ENCODE measurements at regions not wholly inside any gene's neighbourhood (a gene's known extent, or its start where the extent isn't known, plus 50 kb on each side); places are given as distances from the start of the nearest gene placed in this dataset.

GRCh38 chr16:79401782-79402181 is 198.8 kb downstream of the MAF start:
- Histone ChIP-seq H3K9me3 (ENCODE audit: low read length) (no peaks in the 10 kb centered on the region), H3K4me3 (ENCODE audit: low read length) (no peak overlapping the region), H3K27ac (ENCODE audit: low read depth, low read length) (no peak overlapping the region), H3K27me3 (ENCODE audit: insufficient read depth, low read length, poor library complexity, severe bottlenecking) (no peaks in the 10 kb centered on the region), H3K36me3 (ENCODE audit: insufficient read depth, low read length) (no peaks in the 10 kb centered on the region), H3K4me1 (ENCODE audit: insufficient read depth, low read length) (no peaks in the 10 kb centered on the region)
- no peaks in the 10 kb centered on the region for H3K4me1 Mint-ChIP-seq
- ChIA-PET POLR2A (no interaction called here), CTCF (no interaction called here)
- H3K27me3 Mint-ChIP-seq: peaks cover 0 to 2% of the 10 kb centered on the region in 2 donors
- H3K9me3 Mint-ChIP-seq: no peaks in the 10 kb centered on the region
- peaks cover 0 to 5% (median 0%) of the 10 kb centered on the region in 3 donors for H3K36me3 Mint-ChIP-seq
- no peak for DNase-seq
- H3K4me3 Mint-ChIP-seq: no peak overlapping the region
- no peak overlapping the region for H3K27ac Mint-ChIP-seq

GRCh38 chr16:79401157-79401556 is 199.4 kb downstream of the MAF start:
- Mint-ChIP-seq H3K4me1 (no peaks in the 10 kb centered on the region), H3K4me3 (no peak overlapping the region), H3K36me3 (peaks cover 0 to 5% (median 0%) of the 10 kb centered on the region in 3 donors), H3K27ac (no peak overlapping the region), H3K27me3 (peaks cover 0 to 2% of the 10 kb centered on the region in 2 donors), H3K9me3 (no peaks in the 10 kb centered on the region)
- no peak overlapping the region for H3K27ac ChIP-seq (ENCODE audit: low read depth, low read length)
- H3K27me3 ChIP-seq (ENCODE audit: insufficient read depth, low read length, poor library complexity, severe bottlenecking): no peaks in the 10 kb centered on the region
- ChIA-PET POLR2A (no interaction called here), CTCF (no interaction called here)
- H3K4me3 ChIP-seq (ENCODE audit: low read length): no peak overlapping the region
- H3K36me3 ChIP-seq (ENCODE audit: insufficient read depth, low read length): no peaks in the 10 kb centered on the region
- no peaks in the 10 kb centered on the region for H3K4me1 ChIP-seq (ENCODE audit: insufficient read depth, low read length)
- H3K9me3 ChIP-seq (ENCODE audit: low read length): no peaks in the 10 kb centered on the region
- no peak for DNase-seq

GRCh38 chr16:79400462-79401149 is 199.9 kb downstream of the MAF start:
- peaks cover 0 to 1% (median 0%) of the 10 kb centered on the region in 3 donors for H3K36me3 Mint-ChIP-seq
- ChIA-PET POLR2A (no interaction called here), CTCF (no interaction called here)
- Histone ChIP-seq H3K27ac (ENCODE audit: low read depth, low read length) (no peak overlapping the region), H3K4me1 (ENCODE audit: insufficient read depth, low read length) (no peaks in the 10 kb centered on the region), H3K9me3 (ENCODE audit: low read length) (no peaks in the 10 kb centered on the region), H3K4me3 (ENCODE audit: low read length) (no peak overlapping the region), H3K27me3 (ENCODE audit: insufficient read depth, low read length, poor library complexity, severe bottlenecking) (no peaks in the 10 kb centered on the region), H3K36me3 (ENCODE audit: insufficient read depth, low read length) (no peaks in the 10 kb centered on the region)
- peaks cover 0 to 1% (median 0%) of the 10 kb centered on the region in 3 donors for H3K4me1 Mint-ChIP-seq
- no peaks in the 10 kb centered on the region for H3K27me3 Mint-ChIP-seq
- no peak overlapping the region for H3K27ac Mint-ChIP-seq
- DNase-seq: no peak
- no peak overlapping the region for H3K4me3 Mint-ChIP-seq
- H3K9me3 Mint-ChIP-seq: no peaks in the 10 kb centered on the region

- Histone ChIP-seq H3K36me3 (ENCODE audit: insufficient read depth, low read length) (no peaks in the 10 kb centered on the region), H3K4me1 (ENCODE audit: insufficient read depth, low read length) (no peaks in the 10 kb centered on the region), H3K9me3 (ENCODE audit: low read length) (no peaks in the 10 kb centered on the region), H3K27me3 (ENCODE audit: insufficient read depth, low read length, poor library complexity, severe bottlenecking) (no peaks in the 10 kb centered on the region), H3K4me3 (ENCODE audit: low read length) (no peak overlapping the region), H3K27ac (ENCODE audit: low read depth, low read length) (no peak overlapping the region)
- no peak for DNase-seq
- H3K9me3 Mint-ChIP-seq: no peaks in the 10 kb centered on the region
- no peak overlapping the region for H3K4me3 Mint-ChIP-seq
- ChIA-PET POLR2A (no interaction called here), CTCF (interaction anchor here (0.6 kb wide), 1 partner anchor 13 kb away, joined by 3 read pairs; no protein-coding TSS in a partner anchor)
- no peaks in the 10 kb centered on the region for H3K36me3 Mint-ChIP-seq
- H3K4me1 Mint-ChIP-seq: peaks cover 14 to 21% (median 14%) of the 10 kb centered on the region in 3 donors
- H3K27me3 Mint-ChIP-seq: no peaks in the 10 kb centered on the region
- peak overlapping the region in 4 of 8 donors; percentile 9 to 77 (median 43) for H3K27ac Mint-ChIP-seq
Measured at GRCh38 chr16:79395591-79395990, 204.9 kb downstream of the MAF start.

- POLR2A ChIA-PET: no interaction called here
- no peaks in the 10 kb centered on the region for H3K36me3 Mint-ChIP-seq
Measured at GRCh38 chr16:79394206-79394605, 206.3 kb downstream of the MAF start.

GRCh38 chr16:79393564-79393963 is 207.0 kb downstream of the MAF start:
- Mint-ChIP-seq H3K27me3 (no peaks in the 10 kb centered on the region), H3K4me1 (peaks cover 17 to 25% (median 18%) of the 10 kb centered on the region in 3 donors), H3K9me3 (no peaks in the 10 kb centered on the region), H3K4me3 (no peak overlapping the region), H3K27ac (peak overlapping the region in 4 of 8 donors; percentile 4 to 69 (median 54)), H3K36me3 (no peaks in the 10 kb centered on the region)
- H3K4me3 ChIP-seq (ENCODE audit: low read length): no peak overlapping the region
- DNase-seq: no peak
- POLR2A ChIA-PET: no interaction called here
- CTCF ChIA-PET: interaction anchor here (1.4 to 1.7 kb wide), 2 partner anchors 21 to 23 kb away, joined by 3 to 7 read pairs; no protein-coding TSS in a partner anchor
- H3K4me1 ChIP-seq (ENCODE audit: insufficient read depth, low read length): no peaks in the 10 kb centered on the region
- H3K36me3 ChIP-seq (ENCODE audit: insufficient read depth, low read length): no peaks in the 10 kb centered on the region
- no peaks in the 10 kb centered on the region for H3K27me3 ChIP-seq (ENCODE audit: insufficient read depth, low read length, poor library complexity, severe bottlenecking)
- no peak overlapping the region for H3K27ac ChIP-seq (ENCODE audit: low read depth, low read length)
- no peaks in the 10 kb centered on the region for H3K9me3 ChIP-seq (ENCODE audit: low read length)

More at GRCh38 chr16:79394206-79394605, 206.3 kb downstream of the MAF start:
- peak overlapping the region in 3 of 8 donors; percentile 15 to 69 (median 56) for H3K27ac Mint-ChIP-seq
- CTCF ChIA-PET: interaction anchor here (1.7 kb wide), 1 partner anchor 23 kb away, joined by 7 read pairs; no protein-coding TSS in a partner anchor
- H3K4me3 Mint-ChIP-seq: no peak overlapping the region
- Histone ChIP-seq H3K4me1 (ENCODE audit: insufficient read depth, low read length) (no peaks in the 10 kb centered on the region), H3K4me3 (ENCODE audit: low read length) (no peak overlapping the region), H3K27me3 (ENCODE audit: insufficient read depth, low read length, poor library complexity, severe bottlenecking) (no peaks in the 10 kb centered on the region), H3K36me3 (ENCODE audit: insufficient read depth, low read length) (no peaks in the 10 kb centered on the region), H3K9me3 (ENCODE audit: low read length) (no peaks in the 10 kb centered on the region), H3K27ac (ENCODE audit: low read depth, low read length) (no peak overlapping the region)
- no peaks in the 10 kb centered on the region for H3K27me3 Mint-ChIP-seq
- H3K4me1 Mint-ChIP-seq: peaks cover 17 to 25% (median 18%) of the 10 kb centered on the region in 3 donors
- H3K9me3 Mint-ChIP-seq: no peaks in the 10 kb centered on the region
- DNase-seq: no peak

- no peaks in the 10 kb centered on the region for H3K36me3 Mint-ChIP-seq
- ChIA-PET POLR2A (no interaction called here), CTCF (interaction anchor here (1.4 kb wide), 1 partner anchor 20 kb away, joined by 3 read pairs; no protein-coding TSS in a partner anchor)
- no peaks in the 10 kb centered on the region for H3K9me3 Mint-ChIP-seq
- no peak overlapping the region for H3K4me3 Mint-ChIP-seq
- no peaks in the 10 kb centered on the region for H3K36me3 ChIP-seq (ENCODE audit: insufficient read depth, low read length)
- no peak for DNase-seq
- H3K27ac Mint-ChIP-seq: peak overlapping the region in 1 of 8 donors; percentile 69
- no peak overlapping the region for H3K4me3 ChIP-seq (ENCODE audit: low read length)
- H3K4me1 ChIP-seq (ENCODE audit: insufficient read depth, low read length): no peaks in the 10 kb centered on the region
- no peak overlapping the region for H3K27ac ChIP-seq (ENCODE audit: low read depth, low read length)
- H3K27me3 Mint-ChIP-seq: no peaks in the 10 kb centered on the region
- no peaks in the 10 kb centered on the region for H3K9me3 ChIP-seq (ENCODE audit: low read length)
- H3K4me1 Mint-ChIP-seq: peaks cover 17 to 25% (median 18%) of the 10 kb centered on the region in 3 donors
- H3K27me3 ChIP-seq (ENCODE audit: insufficient read depth, low read length, poor library complexity, severe bottlenecking): no peaks in the 10 kb centered on the region
Measured at GRCh38 chr16:79393127-79393526, 207.4 kb downstream of the MAF start.

- peaks cover 17 to 25% (median 18%) of the 10 kb centered on the region in 3 donors for H3K4me1 Mint-ChIP-seq
- H3K36me3 Mint-ChIP-seq: no peaks in the 10 kb centered on the region
- ChIA-PET POLR2A (no interaction called here), CTCF (interaction anchor here (1.4 kb wide), 1 partner anchor 19 kb away, joined by 3 read pairs; no protein-coding TSS in a partner anchor)
- DNase-seq: no peak
- no peaks in the 10 kb centered on the region for H3K4me1 ChIP-seq (ENCODE audit: insufficient read depth, low read length)
- H3K9me3 ChIP-seq (ENCODE audit: low read length): no peaks in the 10 kb centered on the region
- no peaks in the 10 kb centered on the region for H3K9me3 Mint-ChIP-seq
- H3K36me3 ChIP-seq (ENCODE audit: insufficient read depth, low read length): no peaks in the 10 kb centered on the region
- H3K4me3 ChIP-seq (ENCODE audit: low read length): no peak overlapping the region
- no peaks in the 10 kb centered on the region for H3K27me3 Mint-ChIP-seq
- peak overlapping the region in 2 of 8 donors; percentile 79 to 85 for H3K27ac Mint-ChIP-seq
- H3K4me3 Mint-ChIP-seq: no peak overlapping the region
- no peaks in the 10 kb centered on the region for H3K27me3 ChIP-seq (ENCODE audit: insufficient read depth, low read length, poor library complexity, severe bottlenecking)
- no peak overlapping the region for H3K27ac ChIP-seq (ENCODE audit: low read depth, low read length)
Measured at GRCh38 chr16:79392081-79392480, 208.5 kb downstream of the MAF start.
